ENCODE measurements at regions not wholly inside any gene's neighbourhood (a gene's known extent, or its start where the extent isn't known, plus 50 kb on each side); places are given as distances from the start of the nearest gene placed in this dataset.
A peak's percentile ranks its signal among the peaks of the same experiment; 100 is the strongest.

DNA sequence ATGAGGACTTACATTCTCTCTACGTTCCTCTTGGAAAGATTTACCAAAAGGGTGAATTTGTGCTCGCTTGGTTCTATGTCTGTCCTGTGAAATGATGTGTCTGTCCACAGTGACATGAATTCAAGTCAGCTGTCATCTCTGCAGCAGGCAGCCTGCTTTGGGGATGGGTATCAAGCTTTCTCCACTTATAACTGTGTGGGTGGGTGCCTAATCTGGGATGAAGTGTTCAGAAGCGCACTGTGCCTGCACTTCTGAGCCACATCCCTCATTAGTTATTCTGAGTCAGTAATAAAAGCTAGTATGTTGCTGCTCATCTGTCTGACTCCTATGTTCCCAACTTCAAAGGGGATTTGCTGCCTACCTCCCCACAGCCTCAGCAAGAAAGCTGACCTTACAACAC, 86.1 kb upstream of the TUBA3C start:
- FAIRE-seq = no peak

GRCh38 chr13:19266979-19267378, 85.4 kb upstream of the TUBA3C start:
- no peaks in the 10 kb centered on the region for H3K36me3 ChIP-seq (ENCODE audit: control insufficient read depth, insufficient read depth, low read length)
- no peak overlapping the region for H3K4me3 ChIP-seq (ENCODE audit: low read depth, low read length)
- FAIRE-seq = no peak
- TF ChIP-seq, protein P1, sequence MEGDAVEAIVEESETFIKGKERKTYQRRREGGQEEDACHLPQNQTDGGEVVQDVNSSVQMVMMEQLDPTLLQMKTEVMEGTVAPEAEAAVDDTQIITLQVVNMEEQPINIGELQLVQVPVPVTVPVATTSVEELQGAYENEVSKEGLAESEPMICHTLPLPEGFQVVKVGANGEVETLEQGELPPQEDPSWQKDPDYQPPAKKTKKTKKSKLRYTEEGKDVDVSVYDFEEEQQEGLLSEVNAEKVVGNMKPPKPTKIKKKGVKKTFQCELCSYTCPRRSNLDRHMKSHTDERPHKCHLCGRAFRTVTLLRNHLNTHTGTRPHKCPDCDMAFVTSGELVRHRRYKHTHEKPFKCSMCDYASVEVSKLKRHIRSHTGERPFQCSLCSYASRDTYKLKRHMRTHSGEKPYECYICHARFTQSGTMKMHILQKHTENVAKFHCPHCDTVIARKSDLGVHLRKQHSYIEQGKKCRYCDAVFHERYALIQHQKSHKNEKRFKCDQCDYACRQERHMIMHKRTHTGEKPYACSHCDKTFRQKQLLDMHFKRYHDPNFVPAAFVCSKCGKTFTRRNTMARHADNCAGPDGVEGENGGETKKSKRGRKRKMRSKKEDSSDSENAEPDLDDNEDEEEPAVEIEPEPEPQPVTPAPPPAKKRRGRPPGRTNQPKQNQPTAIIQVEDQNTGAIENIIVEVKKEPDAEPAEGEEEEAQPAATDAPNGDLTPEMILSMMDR (IDR thresholded peaks at IDR 0.05; ENCODE audit: insufficient read depth, low read length, severe bottlenecking) = no peak
- no peak for DNase-seq (ENCODE audit: low read depth)
- H3K27me3 ChIP-seq (ENCODE audit: control insufficient read depth, insufficient read depth, low read length) = no peaks in the 10 kb centered on the region

More for the DNA sequence above, 86.1 kb upstream of the TUBA3C start:
- no peaks in the 10 kb centered on the region for H3K27me3 ChIP-seq (ENCODE audit: control insufficient read depth, insufficient read depth, low read length)
- no peak overlapping the region for H3K4me3 ChIP-seq (ENCODE audit: low read depth, low read length)
- TF ChIP-seq, protein P1 (IDR thresholded peaks at IDR 0.05; ENCODE audit: insufficient read depth, low read length, severe bottlenecking) = no peak
- DNase-seq (ENCODE audit: low read depth) = no peak
- no peaks in the 10 kb centered on the region for H3K36me3 ChIP-seq (ENCODE audit: control insufficient read depth, insufficient read depth, low read length)

DNA sequence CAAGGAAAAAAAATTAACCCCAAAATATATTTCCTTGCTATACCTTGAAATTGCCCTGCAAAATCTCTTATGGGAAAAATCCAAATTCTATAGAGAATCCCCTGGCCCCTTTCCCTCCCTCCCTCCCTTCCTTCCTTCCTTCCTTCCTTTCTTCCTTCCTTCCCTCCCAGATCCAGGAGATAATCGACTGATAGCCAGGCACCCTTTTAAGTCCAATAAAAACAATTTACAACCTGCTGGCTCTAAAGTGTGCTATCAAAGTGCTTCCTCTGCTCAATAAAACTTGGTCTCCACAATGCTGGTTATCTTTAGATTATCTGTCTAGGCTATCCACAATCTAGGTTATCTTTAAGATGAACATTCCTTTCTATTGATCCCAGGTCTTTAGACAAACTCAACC, 83.1 kb upstream of the TUBA3C start:
- Histone ChIP-seq H3K4me3 (ENCODE audit: low read depth, low read length) (no peak overlapping the region), H3K36me3 (ENCODE audit: control insufficient read depth, insufficient read depth, low read length) (no peaks in the 10 kb centered on the region), H3K27me3 (ENCODE audit: control insufficient read depth, insufficient read depth, low read length) (no peaks in the 10 kb centered on the region)
- FAIRE-seq (no peak), DNase-seq (ENCODE audit: low read depth) (no peak)
- TF ChIP-seq, protein P1 (IDR thresholded peaks at IDR 0.05; ENCODE audit: insufficient read depth, low read length, severe bottlenecking) = no peak

DNA sequence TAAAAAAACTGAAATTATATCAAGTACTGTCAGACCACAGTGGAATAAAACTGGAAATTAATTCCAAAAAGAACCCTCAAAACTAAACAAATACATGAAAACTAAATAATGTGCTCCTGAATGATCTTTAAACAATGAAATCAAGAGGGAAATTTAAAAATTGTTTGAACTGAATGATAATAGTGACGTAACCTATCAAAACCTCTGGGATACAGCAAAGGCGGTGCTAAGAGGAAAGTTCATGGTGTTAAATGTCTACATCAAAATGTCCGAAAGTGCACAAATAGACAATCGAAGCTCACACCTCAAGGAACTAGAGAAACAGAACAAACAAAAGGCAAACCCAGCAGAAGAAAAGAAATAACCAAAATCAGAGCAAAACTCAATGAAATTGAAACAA, 70.8 kb upstream of the TUBA3C start:
- no peaks in the 10 kb centered on the region for H3K36me3 ChIP-seq (ENCODE audit: control insufficient read depth, insufficient read depth, low read length)
- TF ChIP-seq, protein P1 (IDR thresholded peaks at IDR 0.05; ENCODE audit: insufficient read depth, low read length, severe bottlenecking) = no peak
- no peak overlapping the region for H3K4me3 ChIP-seq (ENCODE audit: low read depth, low read length)
- H3K27me3 ChIP-seq (ENCODE audit: control insufficient read depth, insufficient read depth, low read length) = no peaks in the 10 kb centered on the region
- FAIRE-seq (no peak), DNase-seq (ENCODE audit: low read depth) (no peak)

DNA sequence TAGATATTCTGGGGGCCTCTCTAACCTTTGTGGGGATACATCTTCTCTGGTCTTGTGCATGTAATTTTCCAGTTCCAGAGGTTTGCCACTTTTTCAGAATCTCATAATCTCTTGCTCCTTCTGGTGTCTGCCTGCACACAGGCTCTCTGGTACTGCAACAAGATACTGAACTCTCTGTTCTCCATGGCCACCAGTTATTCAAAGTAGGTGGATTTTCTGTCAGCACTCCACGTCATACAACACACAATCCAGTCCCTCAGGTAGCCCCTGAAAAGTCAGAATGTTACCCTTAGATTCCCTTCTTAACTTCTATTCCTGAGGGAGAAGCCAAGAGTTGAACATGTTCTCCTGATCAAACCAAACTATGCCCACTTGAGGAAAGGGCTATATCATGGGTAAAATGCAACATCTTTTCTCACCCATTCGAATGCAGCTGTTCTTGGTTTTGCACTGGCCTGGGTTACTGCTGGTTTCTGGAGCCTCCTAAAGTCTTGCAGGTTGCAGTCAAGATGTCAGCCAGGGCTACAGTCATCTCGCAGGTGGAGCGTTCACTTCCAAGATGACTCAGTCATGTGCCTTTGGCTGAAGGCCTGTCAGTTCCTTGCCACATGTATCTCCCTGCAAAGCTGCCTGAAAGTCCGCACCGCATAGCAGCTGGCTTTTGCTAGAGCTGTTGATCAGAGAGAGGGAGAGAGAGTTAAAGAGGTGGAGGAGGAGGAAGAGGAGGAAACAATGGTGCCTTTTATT, 57.7 kb upstream of the TUBA3C start:
- Histone ChIP-seq H3K27me3 (ENCODE audit: control insufficient read depth, insufficient read depth, low read length) (no peaks in the 10 kb centered on the region), H3K4me3 (ENCODE audit: low read depth, low read length) (no peak overlapping the region), H3K36me3 (ENCODE audit: control insufficient read depth, insufficient read depth, low read length) (no peaks in the 10 kb centered on the region)
- DNase-seq (ENCODE audit: low read depth) (no peak), FAIRE-seq (peak; percentile 23)
- TF ChIP-seq, protein P1 (IDR thresholded peaks at IDR 0.05; ENCODE audit: insufficient read depth, low read length, severe bottlenecking) = no peak
